Testis (tissue), 2 donors: ENCODE measurements at regions not wholly inside any gene's neighbourhood (a gene's known extent, or its start where the extent isn't known, plus 50 kb on each side); places are given as distances from the start of the nearest gene placed in this dataset.

Experiments
- POLR2A ChIP-seq: fragments of 450-650 bp; IDR thresholded peaks from one replicate; pipeline ENCODE4 v1.6.1; 2017; ENCODE audit warnings: antibody characterized with exemption, mild to moderate bottlenecking, moderate library complexity
- TF ChIP-seq, protein P1 (sequence below), 3 experiments: fragments of 450-650 bp in 2 of 3; fragments of 200-600 bp in 1 of 3; sonication (generic) in 1 of 3; IDR thresholded peaks; one replicate each; pipeline ENCODE4 v1.5.1; 2016 to 2019; ENCODE audit warnings: antibody characterized with exemption in 3 of 3, mild to moderate bottlenecking in 2 of 3, moderate library complexity in 1 of 3

DNA sequence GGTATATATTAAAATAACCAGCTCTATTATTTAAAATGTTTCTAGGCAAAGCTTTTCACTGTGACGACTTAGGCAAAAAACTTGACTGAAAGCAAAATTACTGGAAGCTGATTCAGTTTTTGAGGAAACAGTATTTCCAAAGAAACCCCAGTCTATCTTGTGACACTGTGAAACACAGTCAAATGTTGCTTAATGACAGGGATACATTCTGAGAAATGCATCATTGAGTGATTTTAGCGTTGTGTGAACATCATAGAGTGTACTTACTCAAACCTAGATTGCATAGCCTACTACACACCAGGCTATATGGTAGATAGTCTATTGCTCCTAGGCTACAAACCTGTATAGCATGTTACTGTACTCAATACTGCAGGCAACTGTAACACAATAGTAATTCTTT lies 116.9 kb upstream of the KCNK1 start:
- TF ChIP-seq, protein P1, sequence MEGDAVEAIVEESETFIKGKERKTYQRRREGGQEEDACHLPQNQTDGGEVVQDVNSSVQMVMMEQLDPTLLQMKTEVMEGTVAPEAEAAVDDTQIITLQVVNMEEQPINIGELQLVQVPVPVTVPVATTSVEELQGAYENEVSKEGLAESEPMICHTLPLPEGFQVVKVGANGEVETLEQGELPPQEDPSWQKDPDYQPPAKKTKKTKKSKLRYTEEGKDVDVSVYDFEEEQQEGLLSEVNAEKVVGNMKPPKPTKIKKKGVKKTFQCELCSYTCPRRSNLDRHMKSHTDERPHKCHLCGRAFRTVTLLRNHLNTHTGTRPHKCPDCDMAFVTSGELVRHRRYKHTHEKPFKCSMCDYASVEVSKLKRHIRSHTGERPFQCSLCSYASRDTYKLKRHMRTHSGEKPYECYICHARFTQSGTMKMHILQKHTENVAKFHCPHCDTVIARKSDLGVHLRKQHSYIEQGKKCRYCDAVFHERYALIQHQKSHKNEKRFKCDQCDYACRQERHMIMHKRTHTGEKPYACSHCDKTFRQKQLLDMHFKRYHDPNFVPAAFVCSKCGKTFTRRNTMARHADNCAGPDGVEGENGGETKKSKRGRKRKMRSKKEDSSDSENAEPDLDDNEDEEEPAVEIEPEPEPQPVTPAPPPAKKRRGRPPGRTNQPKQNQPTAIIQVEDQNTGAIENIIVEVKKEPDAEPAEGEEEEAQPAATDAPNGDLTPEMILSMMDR (IDR thresholded peaks at IDR 0.05): no peak
- TF ChIP-seq POLR2A: no peak
